Vagina (tissue), 2 donors: ENCODE measurements at regions not wholly inside any gene's neighbourhood (a gene's known extent, or its start where the extent isn't known, plus 50 kb on each side); places are given as distances from the start of the nearest gene placed in this dataset.

Experiments
- DNase-seq, 2 donors: peaks; one replicate each; pipeline ENCODE4 v3.0.0-alpha.2; 2017; ENCODE audit errors: extremely low spot score in 2 of 2
- H3K27ac ChIP-seq: fragments of 200-600 bp; sonication (generic); one replicate; pipeline ENCODE4 v1.5.1; 2019
- H3K27me3 ChIP-seq: fragments of 200-600 bp; sonication (generic); one replicate; pipeline ENCODE4 v1.5.1; 2019
- H3K36me3 ChIP-seq, 2 donors: fragments of 200-600 bp; sonication (generic); one replicate each; pipeline ENCODE4 v1.5.1; 2017 to 2019
- H3K4me1 ChIP-seq: fragments of 200-600 bp; sonication (generic); one replicate; pipeline ENCODE4 v1.5.1; 2019
- H3K4me3 ChIP-seq, 2 donors: fragments of 200-600 bp; sonication (generic); 1 replicate in 1 of 2; 2 replicates in 1 of 2; pipeline ENCODE4 v1.5.1; 2016 to 2019
- H3K9me3 ChIP-seq: fragments of 200-600 bp; sonication (generic); one replicate; pipeline ENCODE4 v1.5.1; 2019
- POLR2A ChIP-seq, 2 donors: fragments of 450-650 bp; IDR thresholded peaks; one replicate each; pipeline ENCODE4 v1.6.1; 2017; ENCODE audit warnings: antibody characterized with exemption in 2 of 2, mild to moderate bottlenecking in 2 of 2, moderate library complexity in 2 of 2
- POLR2AphosphoS5 ChIP-seq, 2 donors: sonication (generic); formaldehyde crosslinking; IDR thresholded peaks; one replicate each; pipeline ENCODE4 v1.9.0; 2017; ENCODE audit warnings: antibody characterized with exemption in 2 of 2, mild to moderate bottlenecking in 2 of 2, low read depth in 1 of 2; ENCODE audit not compliant: insufficient read depth in 1 of 2
- intact Hi-C: fragments of 100-400 bp; cut with DNase I; formaldehyde crosslinking; loops from one replicate; pipeline ENCODE4 v1.15.1; 2023
- TF ChIP-seq, protein P1 (sequence below), 3 experiments: fragments of 450-650 bp in 2 of 3; fragments of 200-600 bp in 1 of 3; sonication (generic) in 1 of 3; IDR thresholded peaks; one replicate each; pipeline ENCODE4 v1.5.1; 2017 to 2019; ENCODE audit warnings: antibody characterized with exemption in 3 of 3, mild to moderate bottlenecking in 2 of 3, moderate library complexity in 2 of 3

- TF ChIP-seq, protein P1, sequence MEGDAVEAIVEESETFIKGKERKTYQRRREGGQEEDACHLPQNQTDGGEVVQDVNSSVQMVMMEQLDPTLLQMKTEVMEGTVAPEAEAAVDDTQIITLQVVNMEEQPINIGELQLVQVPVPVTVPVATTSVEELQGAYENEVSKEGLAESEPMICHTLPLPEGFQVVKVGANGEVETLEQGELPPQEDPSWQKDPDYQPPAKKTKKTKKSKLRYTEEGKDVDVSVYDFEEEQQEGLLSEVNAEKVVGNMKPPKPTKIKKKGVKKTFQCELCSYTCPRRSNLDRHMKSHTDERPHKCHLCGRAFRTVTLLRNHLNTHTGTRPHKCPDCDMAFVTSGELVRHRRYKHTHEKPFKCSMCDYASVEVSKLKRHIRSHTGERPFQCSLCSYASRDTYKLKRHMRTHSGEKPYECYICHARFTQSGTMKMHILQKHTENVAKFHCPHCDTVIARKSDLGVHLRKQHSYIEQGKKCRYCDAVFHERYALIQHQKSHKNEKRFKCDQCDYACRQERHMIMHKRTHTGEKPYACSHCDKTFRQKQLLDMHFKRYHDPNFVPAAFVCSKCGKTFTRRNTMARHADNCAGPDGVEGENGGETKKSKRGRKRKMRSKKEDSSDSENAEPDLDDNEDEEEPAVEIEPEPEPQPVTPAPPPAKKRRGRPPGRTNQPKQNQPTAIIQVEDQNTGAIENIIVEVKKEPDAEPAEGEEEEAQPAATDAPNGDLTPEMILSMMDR (IDR thresholded peaks at IDR 0.05), result no peak
- TF ChIP-seq POLR2AphosphoS5 (IDR thresholded peaks at IDR 0.05; ENCODE audit: insufficient read depth in 1 of 2, low read depth in 1 of 2) (no peak), POLR2A (IDR thresholded peaks at IDR 0.05) (no peak)
- H3K27ac ChIP-seq, result no peak overlapping the region
- intact Hi-C loops, result no loop called here
- peaks cover 7% of the 10 kb centered on the region for H3K9me3 ChIP-seq
- DNase-seq, result peak; percentile 64 to 88
- H3K4me1 ChIP-seq, result no peaks in the 10 kb centered on the region
- no peaks in the 10 kb centered on the region for H3K36me3 ChIP-seq
- no peak overlapping the region for H3K4me3 ChIP-seq
- H3K27me3 ChIP-seq, result no peaks in the 10 kb centered on the region
Measured at GRCh38 chr10:130230036-130230435, 93.8 kb downstream of the GLRX3 start.

GRCh38 chr10:130230611-130231010 lies 94.4 kb downstream of the GLRX3 start:
- Histone ChIP-seq H3K9me3 (peaks cover 7% of the 10 kb centered on the region), H3K36me3 (no peaks in the 10 kb centered on the region), H3K4me1 (no peaks in the 10 kb centered on the region), H3K27ac (no peak overlapping the region), H3K4me3 (no peak overlapping the region), H3K27me3 (no peaks in the 10 kb centered on the region)
- DNase-seq, result peak; percentile 82 to 83
- intact Hi-C loops, result no loop called here
- TF ChIP-seq POLR2A (IDR thresholded peaks at IDR 0.05), result no peak
- no peak for TF ChIP-seq POLR2AphosphoS5 (IDR thresholded peaks at IDR 0.05; ENCODE audit: insufficient read depth in 1 of 2, low read depth in 1 of 2)
- TF ChIP-seq, protein P1 (IDR thresholded peaks at IDR 0.05), result no peak

DNA sequence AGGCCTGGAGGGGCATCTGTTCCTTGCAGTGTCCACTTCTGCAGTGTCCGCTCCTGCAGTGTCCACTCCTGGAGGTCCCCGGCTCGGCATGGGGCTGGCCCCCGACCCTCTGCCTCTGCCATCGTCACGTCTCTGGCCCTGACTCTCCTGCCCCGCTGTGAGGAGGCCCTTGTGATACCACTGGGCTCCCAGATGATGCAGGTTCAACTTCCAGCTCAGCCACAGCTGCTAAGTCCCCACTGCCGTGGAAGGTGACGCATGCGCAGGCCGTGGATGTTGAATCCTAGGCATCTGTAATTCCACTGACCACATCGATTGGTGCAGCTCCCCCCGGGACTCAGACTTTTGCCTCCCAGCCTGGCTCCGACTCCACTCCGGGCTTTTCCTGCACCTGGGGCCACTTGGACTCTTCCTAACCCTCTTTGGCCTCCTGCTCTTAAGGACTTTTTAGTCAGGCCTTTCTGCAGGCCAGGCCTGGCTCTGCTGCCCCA lies 95.1 kb downstream of the GLRX3 start:
- H3K27me3 ChIP-seq, result no peaks in the 10 kb centered on the region
- no peak overlapping the region for H3K27ac ChIP-seq
- TF ChIP-seq, protein P1 (IDR thresholded peaks at IDR 0.05), result no peak
- TF ChIP-seq POLR2A (IDR thresholded peaks at IDR 0.05) (no peak), POLR2AphosphoS5 (IDR thresholded peaks at IDR 0.05; ENCODE audit: insufficient read depth in 1 of 2, low read depth in 1 of 2) (no peak)
- intact Hi-C loops, result no loop called here
- peak; percentile 69 to 82 for DNase-seq
- H3K36me3 ChIP-seq, result no peaks in the 10 kb centered on the region
- H3K4me3 ChIP-seq, result no peak overlapping the region
- H3K4me1 ChIP-seq, result no peaks in the 10 kb centered on the region
- peaks cover 7% of the 10 kb centered on the region for H3K9me3 ChIP-seq

GRCh38 chr10:130232166-130233034 lies 96.2 kb downstream of the GLRX3 start:
- H3K4me1 ChIP-seq, result no peaks in the 10 kb centered on the region
- intact Hi-C loops, result no loop called here
- TF ChIP-seq POLR2AphosphoS5 (IDR thresholded peaks at IDR 0.05; ENCODE audit: insufficient read depth in 1 of 2, low read depth in 1 of 2) (no peak), POLR2A (IDR thresholded peaks at IDR 0.05) (no peak)
- TF ChIP-seq, protein P1 (IDR thresholded peaks at IDR 0.05), result no peak
- H3K27me3 ChIP-seq, result no peaks in the 10 kb centered on the region
- H3K27ac ChIP-seq, result no peak overlapping the region
- H3K4me3 ChIP-seq, result no peak overlapping the region
- H3K36me3 ChIP-seq, result no peaks in the 10 kb centered on the region
- peaks cover 7% of the 10 kb centered on the region for H3K9me3 ChIP-seq
- DNase-seq, result peak; percentile 52 to 61

- intact Hi-C loops, result no loop called here
- no peaks in the 10 kb centered on the region for H3K36me3 ChIP-seq
- DNase-seq, result peak in 1 of 2 donors; percentile 64
- no peaks in the 10 kb centered on the region for H3K27me3 ChIP-seq
- no peak overlapping the region for H3K27ac ChIP-seq
- no peak overlapping the region for H3K4me3 ChIP-seq
- no peak for TF ChIP-seq POLR2A (IDR thresholded peaks at IDR 0.05)
- TF ChIP-seq, protein P1 (IDR thresholded peaks at IDR 0.05), result no peak
- TF ChIP-seq POLR2AphosphoS5 (IDR thresholded peaks at IDR 0.05; ENCODE audit: insufficient read depth in 1 of 2, low read depth in 1 of 2), result no peak
- no peaks in the 10 kb centered on the region for H3K4me1 ChIP-seq
- H3K9me3 ChIP-seq, result peaks cover 3% of the 10 kb centered on the region
Measured at GRCh38 chr10:130233035-130233360, 96.8 kb downstream of the GLRX3 start.
